ENCODE measurements at regions not wholly inside any gene's neighbourhood (a gene's known extent, or its start where the extent isn't known, plus 50 kb on each side); places are given as distances from the start of the nearest gene placed in this dataset.

- Mint-ChIP-seq H3K9me3 (peaks cover 10% of the 10 kb centered on the region), H3K4me3 (no peak overlapping the region), H3K36me3 (ENCODE audit: low read depth) (peaks cover 5% of the 10 kb centered on the region), H3K27ac (peak overlapping the region; percentile 60), H3K4me1 (peaks cover 21% of the 10 kb centered on the region), H3K27me3 (no peaks in the 10 kb centered on the region)
- ATAC-seq (replicated peaks) = no peak
Measured at GRCh38 chr7:106776618-106777347, 88.3 kb upstream of the PIK3CG start.

- Mint-ChIP-seq H3K27me3 (no peaks in the 10 kb centered on the region), H3K36me3 (ENCODE audit: low read depth) (peaks cover 2% of the 10 kb centered on the region), H3K4me3 (no peak overlapping the region), H3K9me3 (peaks cover 8% of the 10 kb centered on the region), H3K4me1 (peaks cover 13% of the 10 kb centered on the region), H3K27ac (peak overlapping the region; percentile 1)
- no peak for ATAC-seq (replicated peaks)
Measured at GRCh38 chr7:106777674-106778299, 87.3 kb upstream of the PIK3CG start.

GRCh38 chr7:106778656-106779250, 86.3 kb upstream of the PIK3CG start:
- no peak for ATAC-seq (replicated peaks)
- Mint-ChIP-seq H3K36me3 (ENCODE audit: low read depth) (no peaks in the 10 kb centered on the region), H3K27ac (no peak overlapping the region), H3K27me3 (no peaks in the 10 kb centered on the region), H3K4me1 (peaks cover 7% of the 10 kb centered on the region), H3K9me3 (peaks cover 7% of the 10 kb centered on the region), H3K4me3 (no peak overlapping the region)

- Mint-ChIP-seq H3K9me3 (peaks cover 7% of the 10 kb centered on the region), H3K4me3 (no peak overlapping the region), H3K27me3 (no peaks in the 10 kb centered on the region), H3K4me1 (peaks cover 7% of the 10 kb centered on the region), H3K36me3 (ENCODE audit: low read depth) (no peaks in the 10 kb centered on the region), H3K27ac (no peak overlapping the region)
- ATAC-seq (replicated peaks) = peak; percentile 53
Measured at GRCh38 chr7:106779877-106780276, 85.2 kb upstream of the PIK3CG start.

- Mint-ChIP-seq H3K9me3 (peaks cover 7% of the 10 kb centered on the region), H3K4me3 (no peak overlapping the region), H3K27ac (no peak overlapping the region), H3K27me3 (peaks cover 3% of the 10 kb centered on the region), H3K4me1 (peaks cover 2% of the 10 kb centered on the region), H3K36me3 (ENCODE audit: low read depth) (no peaks in the 10 kb centered on the region)
- no peak for ATAC-seq (replicated peaks)
Measured at GRCh38 chr7:106781007-106781406, 84.1 kb upstream of the PIK3CG start.

GRCh38 chr7:106781828-106782544, 83.1 kb upstream of the PIK3CG start:
- ATAC-seq (replicated peaks) = no peak
- Mint-ChIP-seq H3K4me1 (no peaks in the 10 kb centered on the region), H3K36me3 (ENCODE audit: low read depth) (no peaks in the 10 kb centered on the region), H3K9me3 (peaks cover under 1% of the 10 kb centered on the region), H3K27ac (no peak overlapping the region), H3K4me3 (no peak overlapping the region), H3K27me3 (peaks cover 3% of the 10 kb centered on the region)

GRCh38 chr7:106783286-106783685, 81.8 kb upstream of the PIK3CG start:
- Mint-ChIP-seq H3K9me3 (no peaks in the 10 kb centered on the region), H3K27me3 (peaks cover 3% of the 10 kb centered on the region), H3K36me3 (ENCODE audit: low read depth) (no peaks in the 10 kb centered on the region), H3K4me1 (no peaks in the 10 kb centered on the region), H3K27ac (no peak overlapping the region), H3K4me3 (no peak overlapping the region)
- ATAC-seq (replicated peaks) = no peak

GRCh38 chr7:106788637-106789036, 76.4 kb upstream of the PIK3CG start:
- no peaks in the 10 kb centered on the region for H3K36me3 Mint-ChIP-seq (ENCODE audit: low read depth)
- H3K27ac Mint-ChIP-seq = no peak overlapping the region
- no peaks in the 10 kb centered on the region for H3K9me3 Mint-ChIP-seq
- no peaks in the 10 kb centered on the region for H3K4me1 Mint-ChIP-seq
- ATAC-seq (replicated peaks) = no peak
- peaks cover 3% of the 10 kb centered on the region for H3K27me3 Mint-ChIP-seq
- H3K4me3 Mint-ChIP-seq = no peak overlapping the region

GRCh38 chr7:106791526-106791925, 73.6 kb upstream of the PIK3CG start:
- no peaks in the 10 kb centered on the region for H3K36me3 Mint-ChIP-seq (ENCODE audit: low read depth)
- H3K4me1 Mint-ChIP-seq = no peaks in the 10 kb centered on the region
- no peak overlapping the region for H3K4me3 Mint-ChIP-seq
- H3K27me3 Mint-ChIP-seq = no peaks in the 10 kb centered on the region
- no peaks in the 10 kb centered on the region for H3K9me3 Mint-ChIP-seq
- no peak for ATAC-seq (replicated peaks)
- H3K27ac Mint-ChIP-seq = no peak overlapping the region

- no peak for ATAC-seq (replicated peaks)
- Mint-ChIP-seq H3K4me3 (no peak overlapping the region), H3K27me3 (no peaks in the 10 kb centered on the region), H3K36me3 (ENCODE audit: low read depth) (no peaks in the 10 kb centered on the region), H3K27ac (no peak overlapping the region), H3K4me1 (no peaks in the 10 kb centered on the region), H3K9me3 (no peaks in the 10 kb centered on the region)
Measured at GRCh38 chr7:106792233-106792926, 72.7 kb upstream of the PIK3CG start.

- H3K27me3 Mint-ChIP-seq = no peaks in the 10 kb centered on the region
- no peaks in the 10 kb centered on the region for H3K4me1 Mint-ChIP-seq
- no peaks in the 10 kb centered on the region for H3K9me3 Mint-ChIP-seq
- no peak overlapping the region for H3K27ac Mint-ChIP-seq
- no peak for ATAC-seq (replicated peaks)
- H3K36me3 Mint-ChIP-seq (ENCODE audit: low read depth) = no peaks in the 10 kb centered on the region
- no peak overlapping the region for H3K4me3 Mint-ChIP-seq
Measured at GRCh38 chr7:106793015-106793975, 71.8 kb upstream of the PIK3CG start.

- H3K27ac Mint-ChIP-seq = no peak overlapping the region
- H3K36me3 Mint-ChIP-seq (ENCODE audit: low read depth) = no peaks in the 10 kb centered on the region
- H3K4me1 Mint-ChIP-seq = no peaks in the 10 kb centered on the region
- no peak overlapping the region for H3K4me3 Mint-ChIP-seq
- no peak for ATAC-seq (replicated peaks)
- H3K9me3 Mint-ChIP-seq = no peaks in the 10 kb centered on the region
- H3K27me3 Mint-ChIP-seq = no peaks in the 10 kb centered on the region
Measured at GRCh38 chr7:106794276-106795083, 70.6 kb upstream of the PIK3CG start.
